IPS-15b (cell line): ENCODE measurements at regions not wholly inside any gene's neighbourhood (a gene's known extent, or its start where the extent isn't known, plus 50 kb on each side); places are given as distances from the start of the nearest gene placed in this dataset.

Experiments
- H3K27me3 ChIP-seq: one replicate; pipeline ENCODE4 v1.6.1; 2013; ENCODE audit warnings: low read length; ENCODE audit not compliant: control insufficient read depth, insufficient read depth
- H3K36me3 ChIP-seq: one replicate; pipeline ENCODE4 v1.6.1; 2013; ENCODE audit warnings: low read length; ENCODE audit not compliant: control insufficient read depth, insufficient read depth
- H3K4me1 ChIP-seq: one replicate; pipeline ENCODE4 v1.6.1; 2013; ENCODE audit warnings: mild to moderate bottlenecking, low read length; ENCODE audit not compliant: control insufficient read depth, insufficient read depth
- H3K4me3 ChIP-seq: one replicate; pipeline ENCODE4 v1.5.1; 2013; ENCODE audit warnings: low read depth, low read length
- H3K9ac ChIP-seq: one replicate; pipeline ENCODE4 v1.6.1; 2013; ENCODE audit warnings: low read depth, mild to moderate bottlenecking, low read length
- H3K9me3 ChIP-seq: one replicate; pipeline ENCODE4 v1.6.1; 2013; ENCODE audit warnings: mild to moderate bottlenecking, low read length; ENCODE audit not compliant: control insufficient read depth, insufficient read depth

GRCh38 chrX:69554321-69554947, 50.3 kb downstream of the NALF2 start:
- no peak overlapping the region for H3K9ac ChIP-seq
- no peaks in the 10 kb centered on the region for H3K27me3 ChIP-seq
- no peak overlapping the region for H3K4me3 ChIP-seq
- H3K4me1 ChIP-seq: peaks cover 6% of the 10 kb centered on the region
- no peaks in the 10 kb centered on the region for H3K36me3 ChIP-seq
- no peaks in the 10 kb centered on the region for H3K9me3 ChIP-seq

GRCh38 chrX:69555481-69556041, 51.4 kb downstream of the NALF2 start:
- no peak overlapping the region for H3K9ac ChIP-seq

GRCh38 chrX:69556060-69557011, 52.2 kb downstream of the NALF2 start:
- Histone ChIP-seq H3K9ac (no peak overlapping the region), H3K27me3 (no peaks in the 10 kb centered on the region), H3K36me3 (no peaks in the 10 kb centered on the region), H3K4me3 (peak overlapping the region; percentile 18), H3K9me3 (no peaks in the 10 kb centered on the region), H3K4me1 (peaks cover 6% of the 10 kb centered on the region)

More at GRCh38 chrX:69555481-69556041, 51.4 kb downstream of the NALF2 start:
- H3K36me3 ChIP-seq: no peaks in the 10 kb centered on the region
- H3K9me3 ChIP-seq: no peaks in the 10 kb centered on the region
- H3K4me3 ChIP-seq: peak overlapping the region; percentile 18
- H3K4me1 ChIP-seq: peaks cover 6% of the 10 kb centered on the region
- H3K27me3 ChIP-seq: no peaks in the 10 kb centered on the region

GRCh38 chrX:69562904-69563578, 52.9 kb upstream of the EDA start:
- Histone ChIP-seq H3K4me3 (no peak overlapping the region), H3K9ac (no peak overlapping the region), H3K4me1 (peaks cover 4% of the 10 kb centered on the region), H3K36me3 (no peaks in the 10 kb centered on the region), H3K27me3 (peaks cover 2% of the 10 kb centered on the region), H3K9me3 (peaks cover 3% of the 10 kb centered on the region)

- Histone ChIP-seq H3K9ac (no peak overlapping the region), H3K4me1 (peaks cover 4% of the 10 kb centered on the region), H3K36me3 (no peaks in the 10 kb centered on the region), H3K27me3 (peaks cover 2% of the 10 kb centered on the region), H3K9me3 (peaks cover 3% of the 10 kb centered on the region), H3K4me3 (no peak overlapping the region)
Observed at GRCh38 chrX:69564665-69565064, 51.2 kb upstream of the EDA start.

- H3K4me3 ChIP-seq: no peak overlapping the region
- H3K4me1 ChIP-seq: peaks cover 4% of the 10 kb centered on the region
- H3K9me3 ChIP-seq: peaks cover 3% of the 10 kb centered on the region
- no peak overlapping the region for H3K9ac ChIP-seq
- H3K36me3 ChIP-seq: no peaks in the 10 kb centered on the region
- H3K27me3 ChIP-seq: peaks cover 2% of the 10 kb centered on the region
Observed at GRCh38 chrX:69565247-69565815, 50.6 kb upstream of the EDA start.
